ENCODE measurements at regions not wholly inside any gene's neighbourhood (a gene's known extent, or its start where the extent isn't known, plus 50 kb on each side); places are given as distances from the start of the nearest gene placed in this dataset.

- TF ChIP-seq CTCF (IDR thresholded peaks at IDR 0.05): no peak
- no peak for TF ChIP-seq POLR2A (IDR thresholded peaks at IDR 0.05)
- no peak for TF ChIP-seq POLR2AphosphoS5 (IDR thresholded peaks at IDR 0.05)
These were observed 950.5 kb upstream of the INTU start for GRCh38 chr4:126682250-126682649.

Data from suprapubic skin (tissue), 4 donors.